SK-N-SH treated with all-trans-retinoic acid at 6 μM for 48 hours (cell line): ENCODE measurements at regions not wholly inside any gene's neighbourhood (a gene's known extent, or its start where the extent isn't known, plus 50 kb on each side); places are given as distances from the start of the nearest gene placed in this dataset.

Experiments used
- TCF4 ChIP-seq: fragments of 250-450 bp; sonication (Bioruptor Pico); IDR thresholded peaks from 2 replicates; pipeline ENCODE4 v1.8.0; 2021; ENCODE audit warnings: mild to moderate bottlenecking, moderate library complexity, borderline replicate concordance
- TF ChIP-seq, protein P1 (sequence below): fragments of 250-450 bp; sonication (Bioruptor Pico); IDR thresholded peaks from 2 replicates; pipeline ENCODE4 v1.5.1; 2020; ENCODE audit warnings: low read depth, mild to moderate bottlenecking, moderate library complexity
- TF ChIP-seq, protein P2 (sequence below): fragments of 250-450 bp; sonication (Bioruptor Pico); IDR thresholded peaks from 2 replicates; pipeline ENCODE4 v1.8.0; 2021; ENCODE audit warnings: low read depth, mild to moderate bottlenecking, moderate library complexity, borderline replicate concordance

DNA sequence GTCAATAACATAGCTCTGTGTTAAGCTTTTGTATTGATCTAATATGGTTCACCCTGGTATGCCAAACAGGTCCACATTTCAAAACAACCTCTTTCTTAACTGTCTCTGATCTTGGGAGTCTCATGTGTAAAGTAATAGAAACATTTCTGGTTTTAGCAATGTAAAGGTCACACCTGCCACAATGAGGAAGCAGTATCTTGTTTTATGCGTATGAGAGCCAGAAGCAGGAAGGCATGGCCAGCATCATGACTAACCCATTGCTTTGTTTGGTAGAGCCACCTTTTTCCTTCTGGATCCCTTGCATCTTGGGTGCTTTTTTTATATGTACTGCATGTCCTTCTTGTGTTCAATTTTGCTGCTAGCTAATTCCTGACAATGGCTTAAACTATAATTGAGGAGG lies 411.3 kb upstream of the SEMA3C start:
- TF ChIP-seq, protein P1, sequence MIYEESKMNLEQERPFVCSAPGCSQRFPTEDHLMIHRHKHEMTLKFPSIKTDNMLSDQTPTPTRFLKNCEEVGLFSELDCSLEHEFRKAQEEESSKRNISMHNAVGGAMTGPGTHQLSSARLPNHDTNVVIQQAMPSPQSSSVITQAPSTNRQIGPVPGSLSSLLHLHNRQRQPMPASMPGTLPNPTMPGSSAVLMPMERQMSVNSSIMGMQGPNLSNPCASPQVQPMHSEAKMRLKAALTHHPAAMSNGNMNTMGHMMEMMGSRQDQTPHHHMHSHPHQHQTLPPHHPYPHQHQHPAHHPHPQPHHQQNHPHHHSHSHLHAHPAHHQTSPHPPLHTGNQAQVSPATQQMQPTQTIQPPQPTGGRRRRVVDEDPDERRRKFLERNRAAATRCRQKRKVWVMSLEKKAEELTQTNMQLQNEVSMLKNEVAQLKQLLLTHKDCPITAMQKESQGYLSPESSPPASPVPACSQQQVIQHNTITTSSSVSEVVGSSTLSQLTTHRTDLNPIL (CRISPR knock-in tag): no peak
- TF ChIP-seq, protein P2, sequence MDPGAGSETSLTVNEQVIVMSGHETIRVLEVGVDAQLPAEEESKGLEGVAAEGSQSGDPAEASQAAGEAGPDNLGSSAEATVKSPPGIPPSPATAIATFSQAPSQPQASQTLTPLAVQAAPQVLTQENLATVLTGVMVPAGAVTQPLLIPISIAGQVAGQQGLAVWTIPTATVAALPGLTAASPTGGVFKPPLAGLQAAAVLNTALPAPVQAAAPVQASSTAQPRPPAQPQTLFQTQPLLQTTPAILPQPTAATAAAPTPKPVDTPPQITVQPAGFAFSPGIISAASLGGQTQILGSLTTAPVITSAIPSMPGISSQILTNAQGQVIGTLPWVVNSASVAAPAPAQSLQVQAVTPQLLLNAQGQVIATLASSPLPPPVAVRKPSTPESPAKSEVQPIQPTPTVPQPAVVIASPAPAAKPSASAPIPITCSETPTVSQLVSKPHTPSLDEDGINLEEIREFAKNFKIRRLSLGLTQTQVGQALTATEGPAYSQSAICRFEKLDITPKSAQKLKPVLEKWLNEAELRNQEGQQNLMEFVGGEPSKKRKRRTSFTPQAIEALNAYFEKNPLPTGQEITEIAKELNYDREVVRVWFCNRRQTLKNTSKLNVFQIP (CRISPR knock-in tag): no peak
- TF ChIP-seq TCF4 (CRISPR knock-in tag): no peak
